Neuronal stem cell (in vitro differentiated cells): ENCODE measurements at regions not wholly inside any gene's neighbourhood (a gene's known extent, or its start where the extent isn't known, plus 50 kb on each side); places are given as distances from the start of the nearest gene placed in this dataset.

Source experiments
- DNase-seq: peaks from one replicate; pipeline ENCODE4 v3.0.0-alpha.2; 2013; ENCODE audit warnings: low spot score
- H2AFZ ChIP-seq: one replicate; pipeline ENCODE4 v1.6.1; 2013; ENCODE audit warnings: mild to moderate bottlenecking, low read length, inconsistent platforms
- H2AK5ac ChIP-seq: 2 replicates; pipeline ENCODE4 v1.6.1; 2013; ENCODE audit warnings: low read depth, mild to moderate bottlenecking, inconsistent platforms, low read length, moderate library complexity, mixed read lengths
- H2BK120ac ChIP-seq: 2 replicates; pipeline ENCODE4 v1.6.1; 2013; ENCODE audit warnings: low read depth, mild to moderate bottlenecking, inconsistent platforms, low read length, moderate library complexity, mixed read lengths
- H2BK12ac ChIP-seq: one replicate; pipeline ENCODE4 v1.6.1; 2013; ENCODE audit warnings: low read length, inconsistent platforms
- H2BK15ac ChIP-seq: 2 replicates; pipeline ENCODE4 v1.6.1; 2013; ENCODE audit warnings: mild to moderate bottlenecking, low read length, inconsistent platforms, mixed read lengths
- H2BK5ac ChIP-seq: one replicate; pipeline ENCODE4 v1.6.1; 2013; ENCODE audit warnings: inconsistent platforms, mild to moderate bottlenecking, low read length, moderate library complexity
- H3K14ac ChIP-seq: one replicate; pipeline ENCODE4 v1.6.1; 2013; ENCODE audit warnings: low read length, inconsistent platforms
- H3K18ac ChIP-seq: 2 replicates; pipeline ENCODE4 v1.6.1; 2013; ENCODE audit warnings: low read length, inconsistent platforms
- H3K23ac ChIP-seq: 2 replicates; pipeline ENCODE4 v1.6.1; 2013; ENCODE audit warnings: low read depth, mild to moderate bottlenecking, mixed read lengths, low read length, inconsistent platforms; ENCODE audit not compliant: poor library complexity
- H3K27ac ChIP-seq: replicated peaks from 3 replicates; pipeline ENCODE4 v1.5.1; 2013; ENCODE audit warnings: low read length, inconsistent platforms
- H3K27me3 ChIP-seq, 3 experiments: 2 replicates each; pipeline ENCODE4 v1.6.1; 2013; ENCODE audit warnings: low read length in 3 of 3, mild to moderate bottlenecking in 2 of 3, inconsistent platforms in 1 of 3, low read depth in 1 of 3, mixed read lengths in 1 of 3, moderate library complexity in 1 of 3; ENCODE audit not compliant: control insufficient read depth in 3 of 3, insufficient read depth in 3 of 3
- H3K36me3 ChIP-seq, 2 donors: replicated peaks in 1 of 2; 2 replicates each; pipeline ENCODE4 v1.6.1; 2013; ENCODE audit warnings: low read length in 2 of 2; ENCODE audit not compliant: control insufficient read depth in 2 of 2, insufficient read depth in 2 of 2
- H3K4ac ChIP-seq: 2 replicates; pipeline ENCODE4 v1.6.1; 2013; ENCODE audit warnings: inconsistent platforms, mild to moderate bottlenecking, low read length, moderate library complexity
- H3K4me1 ChIP-seq, 2 donors: 1 replicate in 1 of 2; 2 replicates in 1 of 2; pipeline ENCODE4 v1.6.1; 2013; ENCODE audit warnings: low read length in 2 of 2, low read depth in 1 of 2; ENCODE audit not compliant: control insufficient read depth in 2 of 2, insufficient read depth in 1 of 2
- H3K4me2 ChIP-seq: one replicate; pipeline ENCODE4 v1.6.1; 2013; ENCODE audit warnings: mild to moderate bottlenecking, low read length, inconsistent platforms; ENCODE audit not compliant: insufficient read depth, poor library complexity, severe bottlenecking
- H3K4me3 ChIP-seq, 2 donors: 2 replicates each; pipeline ENCODE4 v1.5.1; 2013; ENCODE audit warnings: low read length in 2 of 2, mild to moderate bottlenecking in 2 of 2, inconsistent platforms in 1 of 2, moderate library complexity in 1 of 2
- H3K79me1 ChIP-seq: one replicate; pipeline ENCODE4 v1.6.1; 2013; ENCODE audit warnings: low read depth, mild to moderate bottlenecking, inconsistent platforms, low read length, moderate library complexity
- H3K9ac ChIP-seq: one replicate; pipeline ENCODE4 v1.6.1; 2013; ENCODE audit warnings: mild to moderate bottlenecking, low read depth, low read length, inconsistent platforms; ENCODE audit not compliant: poor library complexity
- H3K9me3 ChIP-seq, 2 donors: replicated peaks in 1 of 2; 2 replicates each; pipeline versions ENCODE3 to v1.6.1; 2013; ENCODE audit warnings: low read length in 2 of 2, mild to moderate bottlenecking in 2 of 2, inconsistent platforms in 1 of 2, low read depth in 1 of 2, mixed read lengths in 1 of 2, moderate library complexity in 1 of 2; ENCODE audit not compliant: control insufficient read depth in 2 of 2, insufficient read depth in 1 of 2
- H4K8ac ChIP-seq: one replicate; pipeline ENCODE4 v1.6.1; 2013; ENCODE audit warnings: low read depth, mild to moderate bottlenecking, inconsistent platforms, low read length, moderate library complexity
- H4K91ac ChIP-seq: one replicate; pipeline ENCODE4 v1.6.1; 2013; ENCODE audit warnings: low read length, low read depth, mild to moderate bottlenecking, inconsistent platforms; ENCODE audit not compliant: poor library complexity
- WGBS, 2 donors: extraction: QIAGEN DNeasy Blood & Tissue Kit; methylation state at CpG; one replicate each; pipeline ENCODE4 v1.1.7; 2013; ENCODE audit warnings: missing lambda C conversion rate in 2 of 2, mixed read lengths in 1 of 2; ENCODE audit not compliant: insufficient read length in 2 of 2, insufficient replicate concordance in 1 of 2; ENCODE audit errors: extremely low coverage in 2 of 2; 5-methylcytosine and 5-hydroxymethylcytosine counted together

DNA sequence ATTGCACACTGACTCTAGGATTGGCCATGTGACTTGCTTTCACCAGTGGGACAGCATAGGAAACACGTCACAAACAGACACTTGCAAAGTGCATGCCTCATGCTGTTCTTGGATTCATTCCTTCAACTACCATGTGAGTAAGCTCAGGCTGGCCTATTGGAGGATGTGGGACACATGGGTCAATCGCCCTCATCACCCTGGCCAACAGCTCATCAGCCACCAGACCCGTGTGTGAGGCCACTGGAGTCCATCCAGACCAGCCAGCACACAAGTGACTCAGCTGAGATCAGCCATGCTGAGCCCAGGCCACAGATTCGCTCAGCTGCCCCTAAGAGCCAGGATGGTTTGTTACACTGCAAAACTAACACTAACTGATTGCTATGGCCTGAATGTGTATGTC lies 216.1 kb upstream of the GRIK3 start:
- no peaks in the 10 kb centered on the region for H3K27me3 ChIP-seq

DNA sequence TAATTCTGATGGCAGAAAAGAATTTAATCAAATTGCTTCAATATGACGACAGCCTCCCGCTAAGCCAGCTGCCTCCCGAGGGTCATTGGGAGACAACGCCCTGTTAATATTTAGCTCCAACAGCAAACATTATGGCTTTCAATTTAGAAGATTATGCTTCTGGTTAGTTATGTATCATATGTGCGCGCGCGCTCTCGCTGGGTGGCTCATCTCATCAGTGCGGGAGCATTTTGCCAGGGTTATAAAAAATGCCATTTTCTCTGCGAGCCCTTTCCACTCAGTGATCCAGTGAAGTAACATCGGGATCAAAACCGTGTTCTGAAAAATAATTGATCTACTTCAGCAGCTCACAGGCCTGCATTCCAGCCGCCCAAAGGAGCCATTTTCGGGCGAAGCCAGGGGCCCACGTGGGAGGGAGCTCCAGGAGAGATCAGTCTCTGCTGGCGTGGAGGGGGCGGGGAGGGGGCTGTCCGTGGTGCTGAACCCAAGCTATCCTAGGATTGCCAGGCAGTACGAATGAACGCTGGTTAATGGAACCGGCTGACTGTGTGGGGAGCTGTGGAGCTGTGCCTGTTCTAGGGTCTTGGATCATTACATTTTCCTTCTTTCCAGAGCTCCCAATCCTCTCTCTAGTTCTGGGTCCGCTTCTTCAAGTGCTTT lies 219.1 kb upstream of the ZC3H12A start:
- Histone ChIP-seq H3K4ac (no peak overlapping the region), H3K4me3 (no peak overlapping the region)
- no CpG with 5 or more reads among the region's 24 CpGs for WGBS, 2 donors

More for the DNA sequence above, 216.1 kb upstream of the GRIK3 start:
- Histone ChIP-seq H3K27ac (no peak overlapping the region), H3K4me2 (no peak overlapping the region), H3K4me3 (peak overlapping the region in 1 of 2 donors; percentile 56), H2AFZ (no peak overlapping the region), H3K79me1 (no peaks in the 10 kb centered on the region), H3K36me3 (no peaks in the 10 kb centered on the region), H2BK120ac (no peak overlapping the region), H2AK5ac (no peak overlapping the region), H3K14ac (no peak overlapping the region), H2BK5ac (no peak overlapping the region), H3K9me3 (no peaks in the 10 kb centered on the region), H3K18ac (no peak overlapping the region), H3K4me1 (peaks cover 0 to 6% of the 10 kb centered on the region in 2 donors), H2BK15ac (no peak overlapping the region), H3K23ac (no peak overlapping the region), H4K91ac (no peak overlapping the region), H2BK12ac (no peak overlapping the region), H3K4ac (no peak overlapping the region), H4K8ac (no peak overlapping the region), H3K9ac (no peak overlapping the region)
- WGBS, 2 donors, result no CpG with 5 or more reads among the region's 4 CpGs
- no peak for DNase-seq

DNA sequence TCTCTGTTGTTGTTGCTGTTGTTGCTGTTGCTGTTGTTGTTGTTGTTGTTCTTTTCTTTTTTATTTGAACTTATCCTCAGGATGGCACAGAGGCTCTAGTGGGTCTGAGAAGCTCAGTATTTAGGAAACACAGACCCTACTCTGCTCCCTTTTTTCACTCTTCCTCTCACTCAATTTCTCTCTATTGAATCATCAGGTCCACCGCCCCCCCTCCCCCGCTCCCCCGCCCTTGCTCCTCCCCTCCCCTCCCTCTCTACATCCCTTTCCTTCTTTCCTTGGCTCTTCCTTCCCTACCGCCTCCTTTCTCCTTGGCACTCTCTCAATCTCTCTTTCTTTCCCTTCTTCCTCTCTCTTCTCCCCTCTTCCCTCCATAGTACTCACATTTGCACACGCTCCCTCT lies 218.5 kb upstream of the ZC3H12A start:
- Histone ChIP-seq H3K18ac (no peak overlapping the region), H2BK12ac (no peak overlapping the region), H3K9ac (no peak overlapping the region), H4K91ac (no peak overlapping the region), H3K36me3 (no peaks in the 10 kb centered on the region), H3K79me1 (no peaks in the 10 kb centered on the region), H3K4me3 (no peak overlapping the region), H3K4ac (no peak overlapping the region), H3K4me1 (peaks cover 0 to 11% of the 10 kb centered on the region in 2 donors), H3K23ac (no peak overlapping the region), H2AFZ (no peak overlapping the region), H3K9me3 (no peaks in the 10 kb centered on the region), H2BK120ac (no peak overlapping the region), H4K8ac (no peak overlapping the region), H2AK5ac (no peak overlapping the region), H2BK5ac (no peak overlapping the region), H3K4me2 (no peak overlapping the region), H2BK15ac (no peak overlapping the region), H3K27me3 (no peaks in the 10 kb centered on the region), H3K14ac (no peak overlapping the region), H3K27ac (no peak overlapping the region)
- WGBS, 2 donors, result 100% methylated on average over 1 of the region's 5 CpGs; no CpG with 5 or more reads in 1 of the 2 donors
- DNase-seq, result no peak

More for the DNA sequence above, 219.1 kb upstream of the ZC3H12A start:
- H4K91ac ChIP-seq, result no peak overlapping the region
- no peak overlapping the region for H2BK12ac ChIP-seq
- H2BK15ac ChIP-seq, result no peak overlapping the region
- no peak overlapping the region for H3K23ac ChIP-seq
- no peak overlapping the region for H2AK5ac ChIP-seq
- no peaks in the 10 kb centered on the region for H3K27me3 ChIP-seq
- H3K36me3 ChIP-seq, result no peaks in the 10 kb centered on the region
- no peak overlapping the region for H3K14ac ChIP-seq
- peak; percentile 76 for DNase-seq
- H3K4me1 ChIP-seq, result peaks cover 0 to 11% of the 10 kb centered on the region in 2 donors
- no peak overlapping the region for H2BK5ac ChIP-seq
- no peak overlapping the region for H4K8ac ChIP-seq
- no peak overlapping the region for H3K27ac ChIP-seq
- no peak overlapping the region for H3K4me2 ChIP-seq
- no peak overlapping the region for H2BK120ac ChIP-seq
- H2AFZ ChIP-seq, result no peak overlapping the region
- H3K18ac ChIP-seq, result no peak overlapping the region
- no peaks in the 10 kb centered on the region for H3K79me1 ChIP-seq
- H3K9me3 ChIP-seq, result no peaks in the 10 kb centered on the region
- H3K9ac ChIP-seq, result no peak overlapping the region

DNA sequence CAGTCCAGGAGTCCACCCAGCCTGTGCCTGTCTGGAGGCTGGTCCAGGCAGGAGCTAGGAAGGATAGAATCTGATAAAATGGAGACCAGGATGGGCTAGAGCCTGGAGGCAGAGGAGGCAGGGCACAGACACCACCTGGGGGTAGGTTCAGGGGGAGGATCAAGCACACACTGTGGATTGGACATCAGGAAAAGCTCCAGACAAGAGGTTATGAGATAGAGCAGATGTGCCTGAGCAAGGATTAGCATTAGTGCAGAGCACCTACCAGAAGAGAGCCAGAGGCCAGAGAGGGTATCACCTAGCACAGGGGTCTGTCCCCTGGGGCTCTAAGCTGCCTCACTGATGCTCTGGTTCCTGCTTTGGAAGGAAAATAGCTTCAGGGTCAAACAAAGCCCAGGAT lies 216.7 kb upstream of the ZC3H12A start:
- H3K4me2 ChIP-seq, result no peak overlapping the region
- no peak overlapping the region for H2BK5ac ChIP-seq
- H3K23ac ChIP-seq, result no peak overlapping the region
- H2BK15ac ChIP-seq, result no peak overlapping the region
- no peak overlapping the region for H2BK120ac ChIP-seq
- H3K18ac ChIP-seq, result no peak overlapping the region
- H3K4ac ChIP-seq, result no peak overlapping the region
- H3K4me3 ChIP-seq, result no peak overlapping the region
- H2AK5ac ChIP-seq, result no peak overlapping the region
- H2AFZ ChIP-seq, result no peak overlapping the region
- no peak overlapping the region for H3K9ac ChIP-seq
- no peaks in the 10 kb centered on the region for H3K79me1 ChIP-seq
- no peak overlapping the region for H4K8ac ChIP-seq
- DNase-seq, result no peak
- H3K4me1 ChIP-seq, result peaks cover 0 to 11% of the 10 kb centered on the region in 2 donors
- no peaks in the 10 kb centered on the region for H3K36me3 ChIP-seq
- H3K14ac ChIP-seq, result no peak overlapping the region
- H3K27ac ChIP-seq, result no peak overlapping the region
- H3K27me3 ChIP-seq, result no peaks in the 10 kb centered on the region
- H2BK12ac ChIP-seq, result no peak overlapping the region
- H4K91ac ChIP-seq, result no peak overlapping the region
- no peaks in the 10 kb centered on the region for H3K9me3 ChIP-seq
